ENCODE measurements at regions not wholly inside any gene's neighbourhood (a gene's known extent, or its start where the extent isn't known, plus 50 kb on each side); places are given as distances from the start of the nearest gene placed in this dataset.

- Histone ChIP-seq H3K4me1 (ENCODE audit: control insufficient read depth, low read length) (no peaks in the 10 kb centered on the region), H3K9me2 (replicated peaks; ENCODE audit: control insufficient read depth, low read length) (no peaks in the 10 kb centered on the region), H3K4me3 (ENCODE audit: low read length) (no peak overlapping the region), H3F3A (ENCODE audit: control insufficient read depth, insufficient read depth) (no peaks in the 10 kb centered on the region), H3K9me3 (ENCODE audit: control insufficient read depth, insufficient read depth, low read length) (no peaks in the 10 kb centered on the region), H3K27me3 (ENCODE audit: control insufficient read depth, low read length) (no peaks in the 10 kb centered on the region; the same call in 1 of the 2 replicates), H3K36me3 (ENCODE audit: control insufficient read depth, low read length) (no peaks in the 10 kb centered on the region), H3K79me2 (ENCODE audit: control insufficient read depth, low read length) (no peaks in the 10 kb centered on the region), H3K4me2 (ENCODE audit: low read length) (no peak overlapping the region), H4K20me1 (ENCODE audit: control insufficient read depth, insufficient read depth, low read depth, low read length) (no peaks in the 10 kb centered on the region), H3K27ac (ENCODE audit: low read depth, low read length) (no peak overlapping the region)
- TF ChIP-seq EZH2phosphoT487 (IDR thresholded peaks at IDR 0.05; ENCODE audit: borderline replicate concordance, low read length) (no peak), CTCF (IDR thresholded peaks at IDR 0.05; ENCODE audit: low read depth, low read length, poor library complexity, severe bottlenecking) (no peak)
These were observed 78.9 kb upstream of the YWHAQ start for GRCh38 chr2:9709539-9710285.

GRCh38 chr2:9710311-9710710 lies 79.5 kb upstream of the YWHAQ start:
- Histone ChIP-seq H3K79me2 (ENCODE audit: control insufficient read depth, low read length) (no peaks in the 10 kb centered on the region), H3K9me3 (ENCODE audit: control insufficient read depth, insufficient read depth, low read length) (no peaks in the 10 kb centered on the region), H3K4me2 (ENCODE audit: low read length) (no peak overlapping the region), H3K27ac (ENCODE audit: low read depth, low read length) (no peak overlapping the region), H3K4me3 (ENCODE audit: low read length) (no peak overlapping the region), H3K36me3 (ENCODE audit: control insufficient read depth, low read length) (no peaks in the 10 kb centered on the region), H3F3A (ENCODE audit: control insufficient read depth, insufficient read depth) (no peaks in the 10 kb centered on the region), H3K27me3 (ENCODE audit: control insufficient read depth, low read length) (no peaks in the 10 kb centered on the region; the same call in 1 of the 2 replicates), H3K4me1 (ENCODE audit: control insufficient read depth, low read length) (no peaks in the 10 kb centered on the region), H4K20me1 (ENCODE audit: control insufficient read depth, insufficient read depth, low read depth, low read length) (no peaks in the 10 kb centered on the region), H3K9me2 (replicated peaks; ENCODE audit: control insufficient read depth, low read length) (no peaks in the 10 kb centered on the region)
- TF ChIP-seq CTCF (IDR thresholded peaks at IDR 0.05; ENCODE audit: low read depth, low read length, poor library complexity, severe bottlenecking) (no peak), EZH2phosphoT487 (IDR thresholded peaks at IDR 0.05; ENCODE audit: borderline replicate concordance, low read length) (no peak)

GRCh38 chr2:9712263-9712662 lies 81.5 kb upstream of the YWHAQ start:
- H3K4me3 ChIP-seq (ENCODE audit: low read length) = no peak overlapping the region
- H3F3A ChIP-seq (ENCODE audit: control insufficient read depth, insufficient read depth) = no peaks in the 10 kb centered on the region
- TF ChIP-seq EZH2phosphoT487 (IDR thresholded peaks at IDR 0.05; ENCODE audit: borderline replicate concordance, low read length) (no peak), CTCF (IDR thresholded peaks at IDR 0.05; ENCODE audit: low read depth, low read length, poor library complexity, severe bottlenecking) (no peak)
- no peaks in the 10 kb centered on the region for H4K20me1 ChIP-seq (ENCODE audit: control insufficient read depth, insufficient read depth, low read depth, low read length)
- no peak overlapping the region for H3K27ac ChIP-seq (ENCODE audit: low read depth, low read length)
- no peaks in the 10 kb centered on the region for H3K36me3 ChIP-seq (ENCODE audit: control insufficient read depth, low read length)
- H3K4me1 ChIP-seq (ENCODE audit: control insufficient read depth, low read length) = no peaks in the 10 kb centered on the region
- no peaks in the 10 kb centered on the region for H3K9me3 ChIP-seq (ENCODE audit: control insufficient read depth, insufficient read depth, low read length)
- no peak overlapping the region for H3K4me2 ChIP-seq (ENCODE audit: low read length)
- no peaks in the 10 kb centered on the region for H3K79me2 ChIP-seq (ENCODE audit: control insufficient read depth, low read length)
- H3K27me3 ChIP-seq (ENCODE audit: control insufficient read depth, low read length) = no peaks in the 10 kb centered on the region; the same call in 1 of the 2 replicates
- H3K9me2 ChIP-seq (replicated peaks; ENCODE audit: control insufficient read depth, low read length) = no peaks in the 10 kb centered on the region

All from DOHH2 (cell line).